GM08714 (cell line): ENCODE measurements at regions not wholly inside any gene's neighbourhood (a gene's known extent, or its start where the extent isn't known, plus 50 kb on each side); places are given as distances from the start of the nearest gene placed in this dataset.

ENCODE experiments used
- H3K4me3 ChIP-seq: fragments of 200-500 bp; sonication (Bioruptor generic); 2 replicates; pipeline ENCODE4 v1.5.1; 2014; ENCODE audit warnings: mild to moderate bottlenecking, low read length, inconsistent platforms
- ZNF274 ChIP-seq: IDR thresholded peaks from 2 replicates; pipeline ENCODE4 v1.6.1; 2012; ENCODE audit warnings: mild to moderate bottlenecking, low read depth, low read length

- no peak overlapping the region for H3K4me3 ChIP-seq
- no peak for TF ChIP-seq ZNF274
Measured at GRCh38 chr4:57444671-57445070, 334.5 kb upstream of the IGFBP7 start.

GRCh38 chr4:57443787-57444186 lies 333.6 kb upstream of the IGFBP7 start:
- no peak overlapping the region for H3K4me3 ChIP-seq
- no peak for TF ChIP-seq ZNF274

GRCh38 chr4:57443308-57443707 lies 333.1 kb upstream of the IGFBP7 start:
- TF ChIP-seq ZNF274, result no peak
- H3K4me3 ChIP-seq, result no peak overlapping the region

- no peak for TF ChIP-seq ZNF274
- no peak overlapping the region for H3K4me3 ChIP-seq
Measured at GRCh38 chr4:57442831-57443291, 332.7 kb upstream of the IGFBP7 start.

- H3K4me3 ChIP-seq, result no peak overlapping the region
- TF ChIP-seq ZNF274, result no peak
Measured at GRCh38 chr4:57442241-57442640, 332.1 kb upstream of the IGFBP7 start.

- H3K4me3 ChIP-seq, result no peak overlapping the region
- no peak for TF ChIP-seq ZNF274
Measured at GRCh38 chr4:57437649-57438048, 327.5 kb upstream of the IGFBP7 start.

- TF ChIP-seq ZNF274, result no peak
- no peak overlapping the region for H3K4me3 ChIP-seq
Measured at GRCh38 chr4:57435300-57435699, 325.1 kb upstream of the IGFBP7 start.

- H3K4me3 ChIP-seq, result no peak overlapping the region
- no peak for TF ChIP-seq ZNF274
Measured at GRCh38 chr4:57430726-57431125, 320.5 kb upstream of the IGFBP7 start.

- no peak for TF ChIP-seq ZNF274
- H3K4me3 ChIP-seq, result no peak overlapping the region
Measured at GRCh38 chr4:57426779-57427395, 316.7 kb upstream of the IGFBP7 start.

- H3K4me3 ChIP-seq, result no peak overlapping the region
- TF ChIP-seq ZNF274, result no peak
Measured at GRCh38 chr4:57425610-57426009, 315.4 kb upstream of the IGFBP7 start.

- no peak for TF ChIP-seq ZNF274
- H3K4me3 ChIP-seq, result no peak overlapping the region
Measured at GRCh38 chr4:57424232-57424897, 314.2 kb upstream of the IGFBP7 start.

- H3K4me3 ChIP-seq, result no peak overlapping the region
- TF ChIP-seq ZNF274, result no peak
Measured at GRCh38 chr4:57418133-57418532, 307.9 kb upstream of the IGFBP7 start.

- TF ChIP-seq ZNF274, result no peak
- H3K4me3 ChIP-seq, result no peak overlapping the region
Measured at GRCh38 chr4:57412259-57413054, 302.3 kb upstream of the IGFBP7 start.

GRCh38 chr4:57410331-57411052 lies 300.3 kb upstream of the IGFBP7 start:
- H3K4me3 ChIP-seq, result no peak overlapping the region
- no peak for TF ChIP-seq ZNF274

- no peak overlapping the region for H3K4me3 ChIP-seq
- no peak for TF ChIP-seq ZNF274
Measured at GRCh38 chr4:57405359-57405758, 295.2 kb upstream of the IGFBP7 start.
